OCI-LY3 (cell line): ENCODE measurements at regions not wholly inside any gene's neighbourhood (a gene's known extent, or its start where the extent isn't known, plus 50 kb on each side); places are given as distances from the start of the nearest gene placed in this dataset.

ENCODE experiments used
- CTCF ChIP-seq: fragments of 200-600, 300-600 bp; sonication (generic); IDR thresholded peaks from 2 replicates; pipeline ENCODE4 v1.5.1; 2014; ENCODE audit warnings: antibody characterized with exemption, low read length, low read depth
- EZH2phosphoT487 ChIP-seq: fragments of 200-600 bp; shearing (Covaris generic); IDR thresholded peaks from 2 replicates; pipeline ENCODE4 v1.6.1; 2018; ENCODE audit warnings: antibody characterized with exemption, mixed run types, low read depth

- TF ChIP-seq CTCF = no peak
- no peak for TF ChIP-seq EZH2phosphoT487
These were observed 260.1 kb upstream of the STXBP5 start for GRCh38 chr6:146944077-146944476.
